Spleen (tissue), 11 donors: ENCODE measurements at regions not wholly inside any gene's neighbourhood (a gene's known extent, or its start where the extent isn't known, plus 50 kb on each side); places are given as distances from the start of the nearest gene placed in this dataset.

Experiments
- DNase-seq: peaks from one replicate; pipeline ENCODE4 v3.0.0-alpha.2; 2020
- H3K27ac ChIP-seq, 8 donors: fragments of 200-600 bp; sonication (generic) in 7 of 8; 1 replicate in 4 of 8; 2 replicates in 4 of 8; pipeline versions ENCODE4 v1.5.0 to v1.8.0; 2016 to 2021; ENCODE audit warnings: inconsistent platforms in 4 of 8, mild to moderate bottlenecking in 4 of 8, moderate library complexity in 1 of 8
- H3K27me3 ChIP-seq, 7 donors: fragments of 200-600 bp; sonication (generic) in 6 of 7; replicated peaks in 1 of 7; 1 replicate in 4 of 7; 2 replicates in 3 of 7; pipeline versions ENCODE4 v1.5.0 to v1.8.0; 2016 to 2021; ENCODE audit warnings: inconsistent platforms in 3 of 7, mild to moderate bottlenecking in 1 of 7
- H3K36me3 ChIP-seq, 6 donors: fragments of 200-600 bp; sonication (generic) in 5 of 6; 1 replicate in 4 of 6; 2 replicates in 2 of 6; pipeline versions ENCODE4 v1.5.0 to v1.8.0; 2016 to 2021; ENCODE audit warnings: inconsistent platforms in 2 of 6
- H3K4me1 ChIP-seq, 6 donors: fragments of 200-600 bp; sonication (generic) in 5 of 6; 1 replicate in 3 of 6; 2 replicates in 3 of 6; pipeline versions ENCODE4 v1.5.0 to v1.8.0; 2016 to 2021; ENCODE audit warnings: inconsistent platforms in 3 of 6
- H3K4me3 ChIP-seq, 8 donors: fragments of 200-600 bp; sonication (generic) in 7 of 8; 1 replicate in 4 of 8; 2 replicates in 4 of 8; pipeline versions ENCODE4 v1.5.0 to v1.8.0; 2016 to 2021; ENCODE audit warnings: inconsistent platforms in 4 of 8, mild to moderate bottlenecking in 4 of 8, moderate library complexity in 2 of 8
- H3K9me3 ChIP-seq, 8 donors: fragments of 200-600 bp; sonication (generic) in 7 of 8; 1 replicate in 4 of 8; 2 replicates in 4 of 8; pipeline versions ENCODE4 v1.5.0 to v1.8.0; 2016 to 2021; ENCODE audit warnings: inconsistent platforms in 4 of 8
- CTCF ChIP-seq, 11 experiments: fragments of 200-600 bp in 7 of 11; fragments of 450-650 bp in 4 of 11; sonication (generic) in 4 of 11; IDR thresholded peaks in 8 of 11; conservative IDR thresholded peaks in 3 of 11; 1 replicate in 7 of 11; 2 replicates in 4 of 11; pipeline versions ENCODE4 v1.4.0 to v1.8.0; 2016 to 2021; ENCODE audit warnings: antibody characterized with exemption in 11 of 11, inconsistent platforms in 4 of 11, mild to moderate bottlenecking in 1 of 11
- POLR2A ChIP-seq, 3 donors: fragments of 450-650 bp; IDR thresholded peaks; one replicate each; pipeline ENCODE4 v1.5.1; 2017; ENCODE audit warnings: antibody characterized with exemption in 3 of 3, mild to moderate bottlenecking in 1 of 3
- POLR2AphosphoS5 ChIP-seq, 3 donors: sonication (generic); formaldehyde crosslinking; IDR thresholded peaks; one replicate each; pipeline ENCODE4 v1.5.1; 2017; ENCODE audit warnings: antibody characterized with exemption in 3 of 3
- WGBS, 5 donors: extraction: QIAGEN DNeasy Blood & Tissue Kit in 3 of 5; methylation state at CpG; one replicate each; pipeline versions ENCODE4 v1.1.5 to v1.1.7; 2013 to 2018; 5-methylcytosine and 5-hydroxymethylcytosine counted together
- intact Hi-C: fragments of 100-400 bp; cut with DNase I; formaldehyde crosslinking; loops from one replicate; pipeline ENCODE4 v1.15.0; 2023; ENCODE audit warnings: low total_unique reads
- donor health status: healthy with polysubstance abuse.
- donor health status: DM: no; HTN: no; CAD: no; lungs with moderate emphysema.
- donor health status: DM: no; HTN: no; CAD: no.
- donor health status: Bipolar disorder and iron deficiency.
- donor health status: healthy.
- donor health status: DM: no; HTN: no; CAD: no.
- donor health status: DM: yes; HTN: yes; CAD: no.

- TF ChIP-seq POLR2AphosphoS5 (IDR thresholded peaks at IDR 0.05), result no peak
- TF ChIP-seq POLR2A (IDR thresholded peaks at IDR 0.05), result no peak
- TF ChIP-seq CTCF (IDR thresholded peaks at IDR 0.05 in 8 of 11, conservative IDR thresholded peaks at IDR 0.05 in 3 of 11), result no peak
- Histone ChIP-seq H3K27ac (no peak overlapping the region), H3K27me3 (no peaks in the 10 kb centered on the region), H3K4me1 (no peaks in the 10 kb centered on the region), H3K36me3 (no peaks in the 10 kb centered on the region), H3K4me3 (no peak overlapping the region), H3K9me3 (peaks cover 3 to 25% (median 18%) of the 10 kb centered on the region in 8 donors)
- no peak for DNase-seq
- 54 to 74% (median 60%) methylated on average over 2 of the region's 2 CpGs for WGBS, 5 donors
- intact Hi-C loops, result no loop called here
Observed at GRCh38 chr6:112613410-112613809, 266.3 kb downstream of the RFPL4B start.

GRCh38 chr6:112618849-112619248 lies 271.7 kb downstream of the RFPL4B start:
- no peak for DNase-seq
- no peak overlapping the region for H3K4me3 ChIP-seq
- H3K4me1 ChIP-seq, result no peaks in the 10 kb centered on the region
- no peak for TF ChIP-seq POLR2AphosphoS5 (IDR thresholded peaks at IDR 0.05)
- no peak for TF ChIP-seq POLR2A (IDR thresholded peaks at IDR 0.05)
- no peak for TF ChIP-seq CTCF (IDR thresholded peaks at IDR 0.05 in 8 of 11, conservative IDR thresholded peaks at IDR 0.05 in 3 of 11)
- no peaks in the 10 kb centered on the region for H3K9me3 ChIP-seq
- WGBS, 5 donors, result 58 to 86% (median 79%) methylated on average over 3 of the region's 3 CpGs
- H3K27me3 ChIP-seq, result no peaks in the 10 kb centered on the region
- H3K27ac ChIP-seq, result no peak overlapping the region
- intact Hi-C loops, result no loop called here
- H3K36me3 ChIP-seq, result no peaks in the 10 kb centered on the region

DNA sequence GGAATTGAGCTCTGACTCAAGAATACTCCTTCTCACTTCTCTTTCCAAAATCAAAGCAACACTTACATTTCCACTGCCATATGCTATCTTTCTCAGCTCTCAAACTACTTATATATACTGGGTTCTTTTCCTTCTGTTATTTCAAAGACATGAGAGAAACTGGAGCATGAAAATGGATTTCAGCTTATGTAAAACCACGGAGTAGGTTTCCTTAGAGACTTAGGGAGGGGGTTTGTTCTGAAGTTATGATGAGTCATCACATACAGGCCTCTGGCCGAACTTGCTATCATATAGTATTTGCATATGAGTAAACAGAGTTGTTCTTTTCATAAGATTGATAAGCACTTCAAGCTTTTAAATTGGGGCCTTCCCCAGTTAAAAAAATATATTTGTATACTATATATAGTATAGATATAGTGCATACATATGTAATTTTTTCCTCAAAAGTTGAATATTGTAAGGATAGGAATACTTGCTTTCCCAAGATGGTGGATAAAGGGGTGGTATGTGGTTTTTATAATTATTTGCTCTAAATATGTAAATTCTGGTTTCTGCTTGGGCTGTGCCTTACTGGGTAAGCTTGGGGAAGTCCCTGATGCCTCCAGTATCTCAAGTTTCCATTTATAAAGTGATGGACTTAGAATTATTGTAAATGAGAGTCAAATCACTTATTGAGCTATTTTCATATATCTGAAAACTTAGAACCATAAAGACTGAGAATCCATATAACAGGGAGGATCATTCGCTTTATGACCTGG lies 273.9 kb downstream of the RFPL4B start:
- 45 to 57% (median 51%) methylated on average over 3 of the region's 3 CpGs for WGBS, 5 donors
- intact Hi-C loops, result no loop called here
- no peak overlapping the region for H3K27ac ChIP-seq

More for the DNA sequence above, 273.9 kb downstream of the RFPL4B start:
- Histone ChIP-seq H3K27me3 (no peaks in the 10 kb centered on the region), H3K36me3 (no peaks in the 10 kb centered on the region), H3K4me1 (no peaks in the 10 kb centered on the region), H3K9me3 (no peaks in the 10 kb centered on the region), H3K4me3 (no peak overlapping the region)
- TF ChIP-seq POLR2AphosphoS5 (IDR thresholded peaks at IDR 0.05) (no peak), POLR2A (IDR thresholded peaks at IDR 0.05) (no peak), CTCF (IDR thresholded peaks at IDR 0.05 in 8 of 11, conservative IDR thresholded peaks at IDR 0.05 in 3 of 11) (no peak)
- no peak for DNase-seq
